ENCODE measurements at regions not wholly inside any gene's neighbourhood (a gene's known extent, or its start where the extent isn't known, plus 50 kb on each side); places are given as distances from the start of the nearest gene placed in this dataset.

- H3K27me3 Mint-ChIP-seq, result peaks cover 0 to 3% of the 10 kb centered on the region in 2 donors
- Histone ChIP-seq H3K4me3 (ENCODE audit: low read length) (no peak overlapping the region), H3K36me3 (ENCODE audit: insufficient read depth, low read length) (no peaks in the 10 kb centered on the region), H3K27me3 (ENCODE audit: insufficient read depth, low read length, poor library complexity, severe bottlenecking) (no peaks in the 10 kb centered on the region), H3K27ac (ENCODE audit: low read depth, low read length) (no peak overlapping the region), H3K9me3 (ENCODE audit: low read length) (no peaks in the 10 kb centered on the region), H3K4me1 (ENCODE audit: insufficient read depth, low read length) (no peaks in the 10 kb centered on the region)
- H3K9me3 Mint-ChIP-seq, result peaks cover 0 to 2% (median 1%) of the 10 kb centered on the region in 5 donors
- no peak for DNase-seq
- CTCF ChIA-PET, result no interaction called here
- no peak overlapping the region for H3K27ac Mint-ChIP-seq
- H3K36me3 Mint-ChIP-seq, result no peaks in the 10 kb centered on the region
- H3K4me3 Mint-ChIP-seq, result no peak overlapping the region
- H3K4me1 Mint-ChIP-seq, result no peaks in the 10 kb centered on the region
- POLR2A ChIA-PET, result no interaction called here
Measured at GRCh38 chr13:47281991-47282390, 385.1 kb upstream of the HTR2A start.

- DNase-seq, result no peak
- Mint-ChIP-seq H3K9me3 (peaks cover 0 to 5% (median 2%) of the 10 kb centered on the region in 5 donors), H3K27me3 (peaks cover 0 to 3% of the 10 kb centered on the region in 2 donors), H3K27ac (no peak overlapping the region), H3K36me3 (no peaks in the 10 kb centered on the region), H3K4me1 (no peaks in the 10 kb centered on the region), H3K4me3 (no peak overlapping the region)
- Histone ChIP-seq H3K27me3 (ENCODE audit: insufficient read depth, low read length, poor library complexity, severe bottlenecking) (no peaks in the 10 kb centered on the region), H3K36me3 (ENCODE audit: insufficient read depth, low read length) (no peaks in the 10 kb centered on the region), H3K4me1 (ENCODE audit: insufficient read depth, low read length) (no peaks in the 10 kb centered on the region), H3K4me3 (ENCODE audit: low read length) (no peak overlapping the region), H3K27ac (ENCODE audit: low read depth, low read length) (no peak overlapping the region), H3K9me3 (ENCODE audit: low read length) (no peaks in the 10 kb centered on the region)
- CTCF ChIA-PET, result no interaction called here
- POLR2A ChIA-PET, result no interaction called here
Measured at GRCh38 chr13:47279920-47280319, 383.1 kb upstream of the HTR2A start.

GRCh38 chr13:47277774-47278173 is 380.9 kb upstream of the HTR2A start:
- DNase-seq, result no peak
- H3K4me1 Mint-ChIP-seq, result no peaks in the 10 kb centered on the region
- no peaks in the 10 kb centered on the region for H3K36me3 Mint-ChIP-seq
- no peaks in the 10 kb centered on the region for H3K4me1 ChIP-seq (ENCODE audit: insufficient read depth, low read length)
- no peak overlapping the region for H3K27ac Mint-ChIP-seq
- H3K4me3 ChIP-seq (ENCODE audit: low read length), result no peak overlapping the region
- ChIA-PET POLR2A (no interaction called here), CTCF (no interaction called here)
- H3K9me3 Mint-ChIP-seq, result peaks cover 0 to 7% (median 2%) of the 10 kb centered on the region in 5 donors
- no peaks in the 10 kb centered on the region for H3K27me3 ChIP-seq (ENCODE audit: insufficient read depth, low read length, poor library complexity, severe bottlenecking)
- no peaks in the 10 kb centered on the region for H3K36me3 ChIP-seq (ENCODE audit: insufficient read depth, low read length)
- no peak overlapping the region for H3K4me3 Mint-ChIP-seq
- H3K27me3 Mint-ChIP-seq, result peaks cover 0 to 3% of the 10 kb centered on the region in 2 donors
- H3K9me3 ChIP-seq (ENCODE audit: low read length), result no peaks in the 10 kb centered on the region
- no peak overlapping the region for H3K27ac ChIP-seq (ENCODE audit: low read depth, low read length)

- DNase-seq, result no peak
- no peak overlapping the region for H3K27ac ChIP-seq (ENCODE audit: low read depth, low read length)
- H3K4me3 Mint-ChIP-seq, result no peak overlapping the region
- H3K27me3 ChIP-seq (ENCODE audit: insufficient read depth, low read length, poor library complexity, severe bottlenecking), result no peaks in the 10 kb centered on the region
- peaks cover 0 to 6% (median 4%) of the 10 kb centered on the region in 5 donors for H3K9me3 Mint-ChIP-seq
- H3K9me3 ChIP-seq (ENCODE audit: low read length), result no peaks in the 10 kb centered on the region
- no peaks in the 10 kb centered on the region for H3K4me1 ChIP-seq (ENCODE audit: insufficient read depth, low read length)
- H3K4me1 Mint-ChIP-seq, result no peaks in the 10 kb centered on the region
- no peak overlapping the region for H3K27ac Mint-ChIP-seq
- H3K36me3 ChIP-seq (ENCODE audit: insufficient read depth, low read length), result no peaks in the 10 kb centered on the region
- no peaks in the 10 kb centered on the region for H3K27me3 Mint-ChIP-seq
- no peak overlapping the region for H3K4me3 ChIP-seq (ENCODE audit: low read length)
- no peaks in the 10 kb centered on the region for H3K36me3 Mint-ChIP-seq
- POLR2A ChIA-PET, result no interaction called here
- CTCF ChIA-PET, result no interaction called here
Measured at GRCh38 chr13:47268270-47268669, 371.4 kb upstream of the HTR2A start.

- H3K36me3 ChIP-seq (ENCODE audit: insufficient read depth, low read length), result no peaks in the 10 kb centered on the region
- no peak for DNase-seq
- no peaks in the 10 kb centered on the region for H3K27me3 Mint-ChIP-seq
- no peak overlapping the region for H3K27ac Mint-ChIP-seq
- CTCF ChIA-PET, result no interaction called here
- peaks cover 0 to 2% (median 0%) of the 10 kb centered on the region in 5 donors for H3K9me3 Mint-ChIP-seq
- H3K36me3 Mint-ChIP-seq, result no peaks in the 10 kb centered on the region
- no peaks in the 10 kb centered on the region for H3K4me1 Mint-ChIP-seq
- no peaks in the 10 kb centered on the region for H3K9me3 ChIP-seq (ENCODE audit: low read length)
- H3K4me1 ChIP-seq (ENCODE audit: insufficient read depth, low read length), result no peaks in the 10 kb centered on the region
- no peaks in the 10 kb centered on the region for H3K27me3 ChIP-seq (ENCODE audit: insufficient read depth, low read length, poor library complexity, severe bottlenecking)
- H3K4me3 Mint-ChIP-seq, result no peak overlapping the region
- no peak overlapping the region for H3K4me3 ChIP-seq (ENCODE audit: low read length)
- no peak overlapping the region for H3K27ac ChIP-seq (ENCODE audit: low read depth, low read length)
- POLR2A ChIA-PET, result no interaction called here
Measured at GRCh38 chr13:47258384-47258783, 361.5 kb upstream of the HTR2A start.

- Histone ChIP-seq H3K27ac (ENCODE audit: low read depth, low read length) (no peak overlapping the region), H3K36me3 (ENCODE audit: insufficient read depth, low read length) (no peaks in the 10 kb centered on the region), H3K4me1 (ENCODE audit: insufficient read depth, low read length) (no peaks in the 10 kb centered on the region), H3K9me3 (ENCODE audit: low read length) (no peaks in the 10 kb centered on the region), H3K4me3 (ENCODE audit: low read length) (no peak overlapping the region), H3K27me3 (ENCODE audit: insufficient read depth, low read length, poor library complexity, severe bottlenecking) (no peaks in the 10 kb centered on the region)
- no peak for DNase-seq
- H3K9me3 Mint-ChIP-seq, result peaks cover 0 to 2% (median 0%) of the 10 kb centered on the region in 5 donors
- POLR2A ChIA-PET, result no interaction called here
- H3K27me3 Mint-ChIP-seq, result no peaks in the 10 kb centered on the region
- H3K4me1 Mint-ChIP-seq, result no peaks in the 10 kb centered on the region
- no peak overlapping the region for H3K4me3 Mint-ChIP-seq
- CTCF ChIA-PET, result no interaction called here
- H3K27ac Mint-ChIP-seq, result no peak overlapping the region
- no peaks in the 10 kb centered on the region for H3K36me3 Mint-ChIP-seq
Measured at GRCh38 chr13:47256618-47257017, 359.8 kb upstream of the HTR2A start.

GRCh38 chr13:47252627-47253026 is 355.8 kb upstream of the HTR2A start:
- H3K27ac ChIP-seq (ENCODE audit: low read depth, low read length), result no peak overlapping the region
- no peak overlapping the region for H3K4me3 ChIP-seq (ENCODE audit: low read length)
- H3K27me3 Mint-ChIP-seq, result peaks cover 0 to 1% of the 10 kb centered on the region in 2 donors
- no peaks in the 10 kb centered on the region for H3K36me3 Mint-ChIP-seq
- H3K27me3 ChIP-seq (ENCODE audit: insufficient read depth, low read length, poor library complexity, severe bottlenecking), result no peaks in the 10 kb centered on the region
- peaks cover 0 to 5% (median 0%) of the 10 kb centered on the region in 5 donors for H3K9me3 Mint-ChIP-seq
- ChIA-PET POLR2A (no interaction called here), CTCF (no interaction called here)
- no peaks in the 10 kb centered on the region for H3K9me3 ChIP-seq (ENCODE audit: low read length)
- H3K36me3 ChIP-seq (ENCODE audit: insufficient read depth, low read length), result no peaks in the 10 kb centered on the region
- H3K27ac Mint-ChIP-seq, result no peak overlapping the region
- DNase-seq, result no peak
- H3K4me1 ChIP-seq (ENCODE audit: insufficient read depth, low read length), result no peaks in the 10 kb centered on the region
- H3K4me1 Mint-ChIP-seq, result no peaks in the 10 kb centered on the region
- no peak overlapping the region for H3K4me3 Mint-ChIP-seq

GRCh38 chr13:47251771-47252170 is 354.9 kb upstream of the HTR2A start:
- Histone ChIP-seq H3K4me3 (ENCODE audit: low read length) (no peak overlapping the region), H3K4me1 (ENCODE audit: insufficient read depth, low read length) (no peaks in the 10 kb centered on the region), H3K27ac (ENCODE audit: low read depth, low read length) (no peak overlapping the region), H3K9me3 (ENCODE audit: low read length) (no peaks in the 10 kb centered on the region), H3K27me3 (ENCODE audit: insufficient read depth, low read length, poor library complexity, severe bottlenecking) (no peaks in the 10 kb centered on the region), H3K36me3 (ENCODE audit: insufficient read depth, low read length) (no peaks in the 10 kb centered on the region)
- no peak overlapping the region for H3K27ac Mint-ChIP-seq
- ChIA-PET CTCF (no interaction called here), POLR2A (no interaction called here)
- H3K36me3 Mint-ChIP-seq, result no peaks in the 10 kb centered on the region
- H3K27me3 Mint-ChIP-seq, result peaks cover 0 to 1% of the 10 kb centered on the region in 2 donors
- no peaks in the 10 kb centered on the region for H3K4me1 Mint-ChIP-seq
- H3K9me3 Mint-ChIP-seq, result peaks cover 0 to 6% (median 0%) of the 10 kb centered on the region in 5 donors
- no peak overlapping the region for H3K4me3 Mint-ChIP-seq
- no peak for DNase-seq

GRCh38 chr13:47250146-47250545 is 353.3 kb upstream of the HTR2A start:
- H3K27ac ChIP-seq (ENCODE audit: low read depth, low read length), result no peak overlapping the region
- no peak overlapping the region for H3K4me3 ChIP-seq (ENCODE audit: low read length)
- H3K36me3 ChIP-seq (ENCODE audit: insufficient read depth, low read length), result no peaks in the 10 kb centered on the region
- H3K4me1 Mint-ChIP-seq, result no peaks in the 10 kb centered on the region
- CTCF ChIA-PET, result no interaction called here
- H3K9me3 Mint-ChIP-seq, result peaks cover 0 to 6% (median 0%) of the 10 kb centered on the region in 5 donors
- no peaks in the 10 kb centered on the region for H3K4me1 ChIP-seq (ENCODE audit: insufficient read depth, low read length)
- no peaks in the 10 kb centered on the region for H3K36me3 Mint-ChIP-seq
- H3K4me3 Mint-ChIP-seq, result no peak overlapping the region
- H3K9me3 ChIP-seq (ENCODE audit: low read length), result no peaks in the 10 kb centered on the region
- POLR2A ChIA-PET, result no interaction called here
- no peak overlapping the region for H3K27ac Mint-ChIP-seq
- peaks cover 0 to 1% of the 10 kb centered on the region in 2 donors for H3K27me3 Mint-ChIP-seq
- H3K27me3 ChIP-seq (ENCODE audit: insufficient read depth, low read length, poor library complexity, severe bottlenecking), result no peaks in the 10 kb centered on the region
- no peak for DNase-seq

Measured in CD8-positive, alpha-beta memory T cell (primary cell).